Naive thymus-derived CD4-positive, alpha-beta T cell (primary cell): ENCODE measurements at regions not wholly inside any gene's neighbourhood (a gene's known extent, or its start where the extent isn't known, plus 50 kb on each side); places are given as distances from the start of the nearest gene placed in this dataset.
A peak's percentile ranks its signal among the peaks of the same experiment; 100 is the strongest.

Source experiments
- ATAC-seq: fragments of 150-1000 bp; cut with Tn5 transposase; 2 replicates; pipeline ENCODE4 v1.10.0; 2021; ENCODE audit warnings: mild to moderate bottlenecking, moderate library complexity
- CTCF ChIA-PET: fragments of 350-600 bp; sonication (Branson Sonifier 250); formaldehyde crosslinking; loops from one replicate; lab custom pipeline; 2021; ENCODE audit warnings: antibody characterized with exemption; lab: Charles Lee
- POLR2A ChIA-PET: fragments of 350-600 bp; sonication (Branson Sonifier 250); formaldehyde crosslinking; loops from one replicate; lab custom pipeline; 2021; ENCODE audit warnings: antibody characterized with exemption, inconsistent platforms; lab: Charles Lee
- DNase-seq, 9 donors: peaks; one replicate each; pipeline versions ENCODE4 v3.0.0 to v3.0.0-alpha.2; 2020 to 2022; ENCODE audit warnings: mixed read lengths in 1 of 9
- H3K27ac ChIP-seq: one replicate; pipeline ENCODE4 v1.7.0; 2013; ENCODE audit warnings: mild to moderate bottlenecking, low read depth, low read length, moderate library complexity
- H3K27me3 ChIP-seq, 2 donors: one replicate each; pipeline ENCODE4 v1.7.0; 2013; ENCODE audit warnings: low read length in 2 of 2, mild to moderate bottlenecking in 2 of 2, moderate library complexity in 2 of 2; ENCODE audit not compliant: control insufficient read depth in 2 of 2, insufficient read depth in 2 of 2
- H3K36me3 ChIP-seq, 3 experiments: 1 replicate in 2 of 3; 2 replicates in 1 of 3; pipeline ENCODE4 v1.7.0; 2013; ENCODE audit warnings: low read length in 3 of 3, mild to moderate bottlenecking in 3 of 3, moderate library complexity in 1 of 3; ENCODE audit not compliant: insufficient read depth in 3 of 3, control insufficient read depth in 2 of 3
- H3K4me1 ChIP-seq, 2 donors: one replicate each; pipeline ENCODE4 v1.7.0; 2013; ENCODE audit warnings: low read length in 2 of 2, mild to moderate bottlenecking in 2 of 2, moderate library complexity in 1 of 2; ENCODE audit not compliant: control insufficient read depth in 2 of 2, insufficient read depth in 2 of 2
- H3K4me3 ChIP-seq: 2 replicates; pipeline ENCODE4 v1.7.0; 2013; ENCODE audit warnings: mild to moderate bottlenecking, low read length
- H3K9me3 ChIP-seq, 3 experiments: 1 replicate in 2 of 3; 2 replicates in 1 of 3; pipeline ENCODE4 v1.7.0; 2013; ENCODE audit warnings: low read length in 3 of 3; ENCODE audit not compliant: control insufficient read depth in 2 of 3
- H3K27ac Mint-ChIP-seq, 9 donors: one replicate each; pipeline ENCODE4 v1.8.0; 2020 to 2022; ENCODE audit warnings: mixed read lengths in 9 of 9, mild to moderate bottlenecking in 8 of 9, moderate library complexity in 5 of 9, inconsistent platforms in 2 of 9
- H3K27me3 Mint-ChIP-seq, 5 donors: one replicate each; pipeline ENCODE4 v1.8.0; 2021 to 2022; ENCODE audit warnings: mixed read lengths in 5 of 5, mild to moderate bottlenecking in 1 of 5
- H3K36me3 Mint-ChIP-seq, 5 donors: one replicate each; pipeline ENCODE4 v1.8.0; 2020 to 2022; ENCODE audit warnings: mixed read lengths in 5 of 5, mild to moderate bottlenecking in 3 of 5, inconsistent platforms in 1 of 5
- H3K4me1 Mint-ChIP-seq, 7 donors: one replicate each; pipeline ENCODE4 v1.8.0; 2020 to 2022; ENCODE audit warnings: mixed read lengths in 7 of 7, mild to moderate bottlenecking in 3 of 7, inconsistent platforms in 1 of 7
- H3K4me3 Mint-ChIP-seq, 10 donors: one replicate each; pipeline ENCODE4 v1.8.0; 2020 to 2022; ENCODE audit warnings: mild to moderate bottlenecking in 10 of 10, mixed read lengths in 10 of 10, moderate library complexity in 6 of 10, inconsistent platforms in 2 of 10
- H3K9me3 Mint-ChIP-seq, 11 donors: one replicate each; pipeline ENCODE4 v1.8.0; 2020 to 2022; ENCODE audit warnings: mixed read lengths in 11 of 11, mild to moderate bottlenecking in 4 of 11, inconsistent platforms in 1 of 11, moderate library complexity in 1 of 11
- intact Hi-C, 2 donors: fragments of 100-400 bp; cut with micrococcal nuclease; formaldehyde crosslinking; loops; one replicate each; pipeline ENCODE4 v1.15.1; 2023

DNA sequence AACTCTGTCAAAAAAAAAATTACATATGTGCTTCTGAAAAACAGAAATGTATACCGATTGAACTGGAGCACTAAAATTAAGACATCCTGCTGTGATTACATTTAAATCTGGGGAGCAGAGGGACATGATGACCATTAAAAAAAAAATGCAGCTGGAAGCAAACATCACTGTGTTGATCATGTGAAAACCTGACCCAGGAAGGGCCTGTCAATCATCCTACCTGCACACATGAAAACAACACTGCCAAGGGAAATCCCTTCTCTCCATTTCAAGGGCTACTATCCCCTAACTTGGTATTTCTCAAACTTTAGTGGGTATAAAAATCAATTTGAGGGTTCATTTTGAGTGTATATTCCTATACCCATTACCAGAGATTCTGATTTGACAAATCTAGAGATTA, 719.9 kb upstream of the CBLB start:
- Histone ChIP-seq H3K9me3 (no peaks in the 10 kb centered on the region), H3K27me3 (no peaks in the 10 kb centered on the region), H3K36me3 (no peaks in the 10 kb centered on the region), H3K27ac (no peak overlapping the region), H3K4me3 (no peak overlapping the region), H3K4me1 (no peaks in the 10 kb centered on the region)
- no peak for ATAC-seq
- no peak overlapping the region for H3K4me3 Mint-ChIP-seq
- no peaks in the 10 kb centered on the region for H3K36me3 Mint-ChIP-seq
- H3K4me1 Mint-ChIP-seq: no peaks in the 10 kb centered on the region
- no peak overlapping the region for H3K27ac Mint-ChIP-seq
- H3K27me3 Mint-ChIP-seq: peaks cover 0 to 4% (median 0%) of the 10 kb centered on the region in 5 donors
- H3K9me3 Mint-ChIP-seq: peaks cover 0 to 9% (median 0%) of the 10 kb centered on the region in 11 donors
- POLR2A ChIA-PET: no interaction called here
- intact Hi-C loops: no loop called here
- CTCF ChIA-PET: no interaction called here
- DNase-seq: no peak

DNA sequence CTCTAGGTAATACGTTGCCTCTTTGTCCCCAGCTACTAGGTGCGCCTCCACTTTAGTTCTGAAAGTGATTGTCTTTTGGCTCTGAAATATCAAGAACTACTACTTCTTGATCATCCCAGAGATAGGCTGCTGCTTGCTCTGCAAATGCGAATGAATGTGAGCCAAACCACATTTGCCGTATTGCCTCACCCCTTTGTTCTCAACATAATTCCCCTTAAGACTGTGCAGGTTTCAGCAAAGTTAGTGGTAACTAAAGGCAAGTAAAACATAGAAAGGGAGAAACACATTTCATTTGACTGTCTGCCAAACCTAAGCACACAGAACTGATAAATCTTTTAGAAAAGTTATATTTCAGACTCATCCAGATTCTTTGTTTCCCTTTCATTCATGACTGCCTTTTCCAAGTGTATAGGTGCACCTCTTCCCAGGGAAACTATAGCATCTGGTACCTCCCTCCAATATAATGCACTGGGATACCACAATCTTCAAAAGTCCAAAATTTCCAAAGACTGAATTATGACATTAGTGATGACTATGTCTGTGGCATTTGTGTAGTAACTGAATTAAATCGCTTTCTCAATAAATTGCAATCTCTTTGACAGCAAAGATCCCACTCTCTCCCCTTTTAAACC, 720.6 kb upstream of the CBLB start:
- no peaks in the 10 kb centered on the region for H3K36me3 Mint-ChIP-seq
- ChIA-PET CTCF (no interaction called here), POLR2A (no interaction called here)
- no peak overlapping the region for H3K27ac Mint-ChIP-seq
- H3K4me3 ChIP-seq: no peak overlapping the region
- ATAC-seq: no peak
- H3K4me1 ChIP-seq: no peaks in the 10 kb centered on the region
- H3K27ac ChIP-seq: no peak overlapping the region
- peaks cover 0 to 4% (median 0%) of the 10 kb centered on the region in 5 donors for H3K27me3 Mint-ChIP-seq
- intact Hi-C loops: no loop called here
- H3K9me3 Mint-ChIP-seq: peaks cover 0 to 9% (median 0%) of the 10 kb centered on the region in 11 donors
- no peak for DNase-seq
- no peaks in the 10 kb centered on the region for H3K9me3 ChIP-seq
- no peak overlapping the region for H3K4me3 Mint-ChIP-seq
- no peaks in the 10 kb centered on the region for H3K4me1 Mint-ChIP-seq
- H3K27me3 ChIP-seq: no peaks in the 10 kb centered on the region
- H3K36me3 ChIP-seq: no peaks in the 10 kb centered on the region

DNA sequence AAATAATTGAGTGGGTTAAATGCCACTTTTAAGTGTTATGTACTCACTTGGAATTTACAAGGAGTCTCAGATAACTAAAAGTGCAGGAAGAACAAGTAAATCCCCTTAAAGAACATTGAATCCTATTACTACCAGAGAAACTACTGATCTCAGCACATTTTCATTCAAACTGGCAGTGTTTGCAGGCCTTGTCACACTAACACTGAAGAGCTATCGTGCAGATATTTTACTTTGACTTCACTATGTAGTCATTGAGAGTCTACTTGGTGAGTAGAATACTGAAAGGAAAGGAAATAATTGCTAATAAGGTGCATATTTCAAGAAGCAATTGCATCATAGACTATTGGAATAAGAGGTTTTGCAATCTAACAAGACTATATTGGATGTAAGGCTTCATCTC, 721.4 kb upstream of the CBLB start:
- no peaks in the 10 kb centered on the region for H3K27me3 ChIP-seq
- CTCF ChIA-PET: no interaction called here
- H3K9me3 Mint-ChIP-seq: peaks cover 0 to 9% (median 0%) of the 10 kb centered on the region in 11 donors
- no peaks in the 10 kb centered on the region for H3K4me1 ChIP-seq
- H3K27me3 Mint-ChIP-seq: peaks cover 0 to 4% (median 0%) of the 10 kb centered on the region in 5 donors
- H3K9me3 ChIP-seq: no peaks in the 10 kb centered on the region
- H3K4me1 Mint-ChIP-seq: no peaks in the 10 kb centered on the region
- ATAC-seq (no peak), DNase-seq (no peak)
- H3K4me3 Mint-ChIP-seq: no peak overlapping the region
- intact Hi-C loops: no loop called here
- no peak overlapping the region for H3K4me3 ChIP-seq
- H3K36me3 ChIP-seq: no peaks in the 10 kb centered on the region
- no peak overlapping the region for H3K27ac ChIP-seq
- POLR2A ChIA-PET: no interaction called here
- H3K27ac Mint-ChIP-seq: no peak overlapping the region
- no peaks in the 10 kb centered on the region for H3K36me3 Mint-ChIP-seq

DNA sequence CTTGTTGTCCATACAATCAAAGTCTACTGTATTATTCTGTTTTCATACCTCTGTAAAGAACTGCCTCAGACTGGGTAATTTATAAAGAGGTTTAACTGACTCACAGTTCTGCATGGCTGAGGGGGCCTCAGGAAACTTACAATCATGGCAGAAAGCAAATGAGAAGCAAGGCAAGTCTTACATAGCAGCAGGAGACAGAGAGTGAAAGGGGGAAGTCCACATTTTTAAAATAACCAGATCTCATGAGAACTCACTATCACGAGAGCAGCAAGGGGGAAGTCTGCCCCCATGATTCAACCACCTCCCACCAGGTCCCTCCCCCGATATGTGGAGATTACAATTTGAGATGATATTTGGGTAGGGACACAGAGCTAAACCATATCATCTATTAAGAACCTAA, 724.6 kb upstream of the CBLB start:
- Mint-ChIP-seq H3K9me3 (peaks cover 0 to 9% (median 0%) of the 10 kb centered on the region in 11 donors), H3K27ac (no peak overlapping the region), H3K27me3 (no peaks in the 10 kb centered on the region), H3K36me3 (peaks cover 0 to 1% (median 0%) of the 10 kb centered on the region in 5 donors), H3K4me3 (no peak overlapping the region), H3K4me1 (peaks cover 0 to under 1% (median 0%) of the 10 kb centered on the region in 7 donors)
- H3K4me1 ChIP-seq: no peaks in the 10 kb centered on the region
- intact Hi-C loops: no loop called here
- H3K27ac ChIP-seq: no peak overlapping the region
- H3K27me3 ChIP-seq: no peaks in the 10 kb centered on the region
- H3K4me3 ChIP-seq: no peak overlapping the region
- POLR2A ChIA-PET: no interaction called here
- DNase-seq: no peak
- CTCF ChIA-PET: interaction anchor here (0.6 kb wide), 1 partner anchor 16 kb away, joined by 3 read pairs; no protein-coding TSS in a partner anchor
- no peaks in the 10 kb centered on the region for H3K36me3 ChIP-seq
- H3K9me3 ChIP-seq: no peaks in the 10 kb centered on the region
- ATAC-seq: no peak

DNA sequence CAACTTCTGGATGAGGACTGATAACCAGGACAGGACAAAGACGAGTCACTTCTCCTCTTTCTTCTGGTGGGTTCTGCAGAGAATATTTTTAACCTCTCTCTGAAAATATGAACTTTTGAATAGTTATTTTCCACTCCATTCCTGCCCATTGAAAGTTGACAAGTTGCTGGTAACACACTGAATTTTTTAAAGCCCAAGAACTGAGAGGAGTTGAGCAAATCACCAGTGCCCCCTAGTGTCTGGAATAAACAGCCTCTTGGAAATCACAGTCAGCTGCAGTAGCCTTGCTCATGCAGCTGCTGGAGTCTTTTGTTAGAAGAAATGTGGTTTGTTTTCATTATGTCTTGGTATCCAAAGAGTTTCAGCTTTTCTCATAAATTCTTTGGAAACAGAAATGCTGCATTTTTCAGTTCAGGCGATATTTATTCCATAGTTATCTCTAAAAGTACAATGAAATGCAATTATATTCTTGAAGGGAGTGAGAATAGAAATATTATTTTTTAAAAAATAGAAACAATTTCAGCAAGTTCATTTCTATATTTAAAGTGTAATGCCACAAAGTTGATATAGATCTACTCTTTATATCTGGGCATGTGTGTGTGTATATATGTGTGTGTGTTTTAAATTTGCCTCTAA, 741.0 kb upstream of the CBLB start:
- POLR2A ChIA-PET: no interaction called here
- no peaks in the 10 kb centered on the region for H3K36me3 ChIP-seq
- H3K4me1 Mint-ChIP-seq: peaks cover 0 to 12% (median 0%) of the 10 kb centered on the region in 7 donors
- no peak overlapping the region for H3K4me3 ChIP-seq
- peaks cover 0 to 19% (median 0%) of the 10 kb centered on the region in 5 donors for H3K36me3 Mint-ChIP-seq
- no peaks in the 10 kb centered on the region for H3K27me3 ChIP-seq
- H3K27me3 Mint-ChIP-seq: peaks cover 0 to 4% (median 3%) of the 10 kb centered on the region in 5 donors
- intact Hi-C loops: loop anchor here (1.0 to 10.0 kb wide), 10 partner anchors 401 to 1981 kb away; partner anchors contain the start of genes CBLB (in 2 of the 2) and ALCAM (in 1 of the 2)
- CTCF ChIA-PET: interaction anchor here (0.6 to 3.9 kb wide), 6 partner anchors 16 to 1874 kb away, joined by 3 to 22 read pairs (median 3); no protein-coding TSS in a partner anchor
- H3K9me3 ChIP-seq: no peaks in the 10 kb centered on the region
- no peak overlapping the region for H3K4me3 Mint-ChIP-seq
- DNase-seq: peak in 8 of 9 donors; percentile 37 to 71 (median 60)
- H3K9me3 Mint-ChIP-seq: peaks cover 0 to 25% (median 3%) of the 10 kb centered on the region in 11 donors
- H3K4me1 ChIP-seq: no peaks in the 10 kb centered on the region
- H3K27ac Mint-ChIP-seq: no peak overlapping the region
- H3K27ac ChIP-seq: no peak overlapping the region
- peak; percentile 81 for ATAC-seq

DNA sequence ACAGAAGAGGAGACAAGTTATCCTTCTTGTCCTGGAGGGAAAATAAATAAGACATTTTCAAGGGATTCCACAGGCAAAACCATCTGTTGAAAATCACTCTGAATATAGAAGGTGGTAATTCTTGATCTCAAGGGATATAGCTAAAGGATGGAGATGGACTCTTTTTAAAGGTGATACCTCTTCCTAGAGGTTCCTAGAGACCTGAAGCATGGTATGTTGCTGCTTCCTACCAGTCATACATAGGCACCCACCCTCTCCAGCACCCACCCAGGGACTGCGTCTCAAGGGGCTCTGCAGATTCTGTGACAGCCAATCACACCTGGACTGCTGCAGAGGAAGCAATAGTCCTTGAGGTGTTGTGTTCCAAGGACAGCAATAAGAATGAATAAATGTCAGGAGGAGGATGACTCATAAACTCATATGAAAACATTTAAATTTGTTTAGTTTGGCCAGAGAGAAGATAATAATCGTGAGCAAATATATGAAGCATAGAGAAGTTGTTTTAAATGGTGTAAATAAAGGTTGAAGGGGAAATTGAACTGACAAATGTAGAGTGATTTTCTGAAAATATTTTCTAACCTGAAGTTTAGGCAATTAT, 741.6 kb upstream of the CBLB start:
- CTCF ChIA-PET: interaction anchor here (0.6 to 3.9 kb wide), 4 partner anchors 17 to 923 kb away, joined by 3 to 22 read pairs (median 4); no protein-coding TSS in a partner anchor
- Mint-ChIP-seq H3K36me3 (peaks cover 0 to 19% (median 0%) of the 10 kb centered on the region in 5 donors), H3K27ac (no peak overlapping the region), H3K9me3 (peaks cover 0 to 25% (median 3%) of the 10 kb centered on the region in 11 donors), H3K4me1 (peaks cover 0 to 12% (median 0%) of the 10 kb centered on the region in 7 donors), H3K27me3 (peaks cover 0 to 4% (median 3%) of the 10 kb centered on the region in 5 donors), H3K4me3 (no peak overlapping the region)
- Histone ChIP-seq H3K4me3 (no peak overlapping the region), H3K27me3 (no peaks in the 10 kb centered on the region), H3K9me3 (no peaks in the 10 kb centered on the region), H3K36me3 (no peaks in the 10 kb centered on the region), H3K4me1 (no peaks in the 10 kb centered on the region), H3K27ac (no peak overlapping the region)
- ATAC-seq: no peak
- intact Hi-C loops: loop anchor here in 1 of 2 donors (5.0 kb wide), 1 partner anchor 1243 kb away; the partner anchor contains the start of gene ALCAM
- POLR2A ChIA-PET: no interaction called here
- no peak for DNase-seq
